ENCODE measurements at regions not wholly inside any gene's neighbourhood (a gene's known extent, or its start where the extent isn't known, plus 50 kb on each side); places are given as distances from the start of the nearest gene placed in this dataset.

GRCh38 chr11:45062115-45062514, 84.3 kb upstream of the PRDM11 start:
- no peak for DNase-seq (ENCODE audit: extremely low read depth in 1 of 2, low read depth in 1 of 2)

GRCh38 chr11:45062974-45063635, 83.3 kb upstream of the PRDM11 start:
- no peak for DNase-seq (ENCODE audit: extremely low read depth in 1 of 2, low read depth in 1 of 2)

GRCh38 chr11:45063669-45064068, 82.8 kb upstream of the PRDM11 start:
- DNase-seq (ENCODE audit: extremely low read depth in 1 of 2, low read depth in 1 of 2), result no peak

GRCh38 chr11:45067966-45068365, 78.5 kb upstream of the PRDM11 start:
- no peak for DNase-seq (ENCODE audit: extremely low read depth in 1 of 2, low read depth in 1 of 2)

GRCh38 chr11:45071232-45071631, 75.2 kb upstream of the PRDM11 start:
- no peak for DNase-seq (ENCODE audit: extremely low read depth in 1 of 2, low read depth in 1 of 2)

GRCh38 chr11:45073685-45074141, 72.7 kb upstream of the PRDM11 start:
- DNase-seq (ENCODE audit: extremely low read depth in 1 of 2, low read depth in 1 of 2), result no peak

- DNase-seq (ENCODE audit: extremely low read depth in 1 of 2, low read depth in 1 of 2), result no peak
Measured at GRCh38 chr11:45075519-45075918, 70.9 kb upstream of the PRDM11 start.

- DNase-seq (ENCODE audit: extremely low read depth in 1 of 2, low read depth in 1 of 2), result no peak
Measured at GRCh38 chr11:45075952-45076351, 70.5 kb upstream of the PRDM11 start.

GRCh38 chr11:45076761-45077160, 69.7 kb upstream of the PRDM11 start:
- no peak for DNase-seq (ENCODE audit: extremely low read depth in 1 of 2, low read depth in 1 of 2)

- DNase-seq (ENCODE audit: extremely low read depth in 1 of 2, low read depth in 1 of 2), result no peak
Measured at GRCh38 chr11:45078236-45079074, 68.0 kb upstream of the PRDM11 start.

GRCh38 chr11:45079075-45079444, 67.4 kb upstream of the PRDM11 start:
- DNase-seq (ENCODE audit: extremely low read depth in 1 of 2, low read depth in 1 of 2), result no peak

- no peak for DNase-seq (ENCODE audit: extremely low read depth in 1 of 2, low read depth in 1 of 2)
Measured at GRCh38 chr11:45079567-45079942, 66.9 kb upstream of the PRDM11 start.

- DNase-seq (ENCODE audit: extremely low read depth in 1 of 2, low read depth in 1 of 2), result peak in 1 of 2 donors; percentile 27
Measured at GRCh38 chr11:45079943-45080719, 66.3 kb upstream of the PRDM11 start.

GRCh38 chr11:45082744-45083543, 63.5 kb upstream of the PRDM11 start:
- no peak for DNase-seq (ENCODE audit: extremely low read depth in 1 of 2, low read depth in 1 of 2)

- DNase-seq (ENCODE audit: extremely low read depth in 1 of 2, low read depth in 1 of 2), result no peak
Measured at GRCh38 chr11:45083544-45084087, 62.8 kb upstream of the PRDM11 start.

GRCh38 chr11:45085646-45086501, 60.6 kb upstream of the PRDM11 start:
- no peak for DNase-seq (ENCODE audit: extremely low read depth in 1 of 2, low read depth in 1 of 2)

GRCh38 chr11:45086526-45086925, 59.9 kb upstream of the PRDM11 start:
- no peak for DNase-seq (ENCODE audit: extremely low read depth in 1 of 2, low read depth in 1 of 2)

- no peak for DNase-seq (ENCODE audit: extremely low read depth in 1 of 2, low read depth in 1 of 2)
Measured at GRCh38 chr11:45087086-45087899, 59.1 kb upstream of the PRDM11 start.

- DNase-seq (ENCODE audit: extremely low read depth in 1 of 2, low read depth in 1 of 2), result no peak
Measured at GRCh38 chr11:45087900-45088160, 58.6 kb upstream of the PRDM11 start.

Data from activated CD8-positive, alpha-beta memory T cell treated with anti-CD3 and anti-CD28 coated beads for 1 hour (primary cell).